Calu3 (cell line): ENCODE measurements at regions not wholly inside any gene's neighbourhood (a gene's known extent, or its start where the extent isn't known, plus 50 kb on each side); places are given as distances from the start of the nearest gene placed in this dataset.

Experiments
- BruUV-seq: library from RNA; stranded (reverse); fragments of 400-500 nt; replicated peaks from 2 replicates; lab custom pipeline; 2021; lab: Mats Ljungman, UMichigan
- CTCF ChIA-PET: fragments of 300-600 bp; sonication (Branson Sonifier 250); formaldehyde crosslinking; loops from one replicate; lab custom pipeline; 2022; ENCODE audit warnings: antibody characterized with exemption; lab: Charles Lee
- DNase-seq: peaks from one replicate; pipeline ENCODE4 v3.0.0; 2022
- H3K27ac Mint-ChIP-seq: one replicate; pipeline ENCODE4 v1.8.0; 2022; ENCODE audit warnings: mixed read lengths; ENCODE audit not compliant: unreplicated experiment
- H3K27me3 Mint-ChIP-seq: one replicate; pipeline ENCODE4 v1.8.0; 2022; ENCODE audit warnings: mixed read lengths; ENCODE audit not compliant: unreplicated experiment
- H3K36me3 Mint-ChIP-seq: one replicate; pipeline ENCODE4 v1.8.0; 2022; ENCODE audit warnings: mild to moderate bottlenecking, moderate library complexity, mixed read lengths; ENCODE audit not compliant: insufficient read depth, unreplicated experiment
- H3K4me1 Mint-ChIP-seq: one replicate; pipeline ENCODE4 v1.8.0; 2022; ENCODE audit warnings: mild to moderate bottlenecking, low read depth, mixed read lengths; ENCODE audit not compliant: unreplicated experiment
- H3K4me3 Mint-ChIP-seq: one replicate; pipeline ENCODE4 v1.8.0; 2022; ENCODE audit warnings: mild to moderate bottlenecking, low read depth, moderate library complexity, mixed read lengths; ENCODE audit not compliant: unreplicated experiment
- H3K9me3 Mint-ChIP-seq: one replicate; pipeline ENCODE4 v1.8.0; 2022; ENCODE audit warnings: low read depth, mixed read lengths; ENCODE audit not compliant: unreplicated experiment
- CTCF ChIP-seq: fragments of 200-600 bp; IDR thresholded peaks from one replicate; pipeline ENCODE4 v1.8.0; 2022; ENCODE audit warnings: antibody characterized with exemption; ENCODE audit not compliant: unreplicated experiment
- intact Hi-C: fragments of 100-400 bp; cut with micrococcal nuclease; formaldehyde crosslinking; loops from one replicate; pipeline ENCODE4 v1.10.0; 2022; ENCODE audit not compliant: unreplicated experiment

DNA sequence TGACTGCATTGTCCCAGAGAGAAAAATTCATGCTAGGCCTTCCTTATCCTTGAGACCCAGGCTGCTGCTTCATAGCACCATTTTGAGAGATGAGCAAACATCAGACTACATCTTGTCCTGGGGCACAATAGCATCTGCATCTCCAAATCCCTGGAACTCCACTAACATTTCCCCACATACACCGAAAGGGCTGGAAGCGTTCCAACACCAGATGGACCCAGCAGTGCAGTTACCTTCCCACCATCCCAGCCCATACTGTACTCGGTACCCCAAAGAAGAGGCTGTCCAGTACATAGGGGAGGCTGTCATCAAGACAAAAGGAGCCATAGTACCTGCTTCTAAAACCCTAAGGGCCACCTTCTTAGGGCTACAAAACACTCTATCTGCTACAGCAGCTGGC is 547.2 kb upstream of the CHORDC1 start:
- H3K4me1 Mint-ChIP-seq = no peaks in the 10 kb centered on the region
- no peaks in the 10 kb centered on the region for H3K27me3 Mint-ChIP-seq
- H3K36me3 Mint-ChIP-seq = no peaks in the 10 kb centered on the region
- intact Hi-C loops = no loop called here
- no peak for DNase-seq
- CTCF ChIA-PET = no interaction called here
- no peak overlapping the region for H3K27ac Mint-ChIP-seq
- no peaks in the 10 kb centered on the region for H3K9me3 Mint-ChIP-seq
- TF ChIP-seq CTCF = no peak
- H3K4me3 Mint-ChIP-seq = no peak overlapping the region
- BruUV-seq = no TSS peak

DNA sequence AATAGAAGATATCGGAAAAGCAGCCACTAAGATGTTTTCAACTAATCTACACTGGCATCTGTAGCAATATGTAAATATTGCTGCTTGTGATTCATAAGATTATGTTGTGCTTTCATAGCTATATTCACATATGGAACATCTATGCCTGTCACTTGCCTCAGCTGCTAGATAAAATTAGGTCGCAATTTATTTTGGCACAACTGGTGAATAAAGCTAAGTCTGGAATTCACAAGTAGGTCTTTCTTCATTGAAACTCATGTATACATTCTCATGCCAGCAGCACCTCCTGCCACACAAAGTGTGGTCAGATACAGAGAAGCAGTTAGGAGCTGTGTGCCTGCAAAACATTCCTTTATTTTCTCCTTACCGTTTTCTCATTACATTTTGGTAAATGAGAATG is 543.3 kb upstream of the CHORDC1 start:
- TF ChIP-seq CTCF = no peak
- H3K9me3 Mint-ChIP-seq = no peaks in the 10 kb centered on the region
- DNase-seq = no peak
- H3K27me3 Mint-ChIP-seq = no peaks in the 10 kb centered on the region
- CTCF ChIA-PET = no interaction called here
- no peaks in the 10 kb centered on the region for H3K4me1 Mint-ChIP-seq
- no TSS peak for BruUV-seq
- intact Hi-C loops = no loop called here
- H3K36me3 Mint-ChIP-seq = no peaks in the 10 kb centered on the region
- H3K4me3 Mint-ChIP-seq = no peak overlapping the region
- no peak overlapping the region for H3K27ac Mint-ChIP-seq

GRCh38 chr11:90764691-90765090 is 541.8 kb upstream of the CHORDC1 start:
- H3K27ac Mint-ChIP-seq = no peak overlapping the region
- H3K36me3 Mint-ChIP-seq = no peaks in the 10 kb centered on the region
- intact Hi-C loops = no loop called here
- TF ChIP-seq CTCF = no peak
- no TSS peak for BruUV-seq
- H3K4me1 Mint-ChIP-seq = no peaks in the 10 kb centered on the region
- no peaks in the 10 kb centered on the region for H3K27me3 Mint-ChIP-seq
- H3K9me3 Mint-ChIP-seq = no peaks in the 10 kb centered on the region
- CTCF ChIA-PET = no interaction called here
- no peak for DNase-seq
- H3K4me3 Mint-ChIP-seq = no peak overlapping the region

DNA sequence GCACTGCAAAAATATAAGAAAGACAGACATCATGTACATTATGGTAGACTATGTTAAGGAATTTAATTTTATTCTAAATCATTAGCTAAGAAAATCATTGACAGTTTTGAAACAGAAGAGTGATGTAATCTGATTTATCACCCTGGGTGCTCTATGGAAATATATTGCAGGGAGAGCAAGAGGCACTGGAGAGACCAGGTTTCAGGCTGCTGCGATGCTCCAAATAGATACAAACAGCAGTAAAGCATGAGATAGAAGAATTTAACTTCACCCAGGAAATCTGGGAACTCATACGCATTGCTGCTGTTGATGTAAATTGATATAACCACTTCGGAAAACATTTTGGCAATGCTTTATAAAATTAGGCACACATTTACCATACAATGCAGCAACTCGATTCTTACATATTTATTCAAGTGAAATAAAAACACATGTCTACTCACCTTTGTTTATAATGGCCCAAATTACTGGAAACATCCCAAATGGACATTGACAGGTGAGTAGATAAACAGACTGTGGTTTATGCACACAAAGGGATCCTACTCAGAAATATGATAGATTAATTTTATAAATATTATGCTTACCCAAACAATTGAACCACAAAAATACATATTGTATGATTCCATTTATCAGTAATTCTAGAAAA is 535.1 kb upstream of the CHORDC1 start:
- peak; percentile 1 for DNase-seq
- intact Hi-C loops = no loop called here
- BruUV-seq = no TSS peak
- H3K27me3 Mint-ChIP-seq = no peaks in the 10 kb centered on the region
- CTCF ChIA-PET = no interaction called here
- TF ChIP-seq CTCF = no peak
- no peaks in the 10 kb centered on the region for H3K36me3 Mint-ChIP-seq
- H3K27ac Mint-ChIP-seq = no peak overlapping the region
- no peak overlapping the region for H3K4me3 Mint-ChIP-seq
- H3K4me1 Mint-ChIP-seq = no peaks in the 10 kb centered on the region
- H3K9me3 Mint-ChIP-seq = no peaks in the 10 kb centered on the region
